ENCODE measurements at regions not wholly inside any gene's neighbourhood (a gene's known extent, or its start where the extent isn't known, plus 50 kb on each side); places are given as distances from the start of the nearest gene placed in this dataset.

DNA sequence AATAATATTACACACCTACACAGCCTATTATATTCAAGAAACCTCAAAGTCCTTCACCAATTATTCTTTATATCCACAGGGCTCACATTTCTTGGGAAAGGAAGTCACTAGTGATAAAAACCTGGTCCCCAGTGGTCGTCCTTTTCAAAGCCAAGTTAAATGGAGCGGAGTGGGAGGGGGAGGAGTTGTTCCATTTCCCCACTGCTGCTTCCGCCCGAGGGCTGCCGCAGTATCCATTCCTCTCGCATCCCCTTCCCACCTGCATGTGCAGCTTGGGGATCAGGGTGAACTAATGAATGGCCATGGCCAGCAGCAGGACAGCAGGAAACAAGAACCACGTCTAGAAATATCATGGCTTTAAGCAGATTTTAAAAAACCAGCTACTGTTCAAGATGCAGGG is 76.4 kb upstream of the SEMA6D start:
- no peak for DNase-seq (ENCODE audit: low spot score)

DNA sequence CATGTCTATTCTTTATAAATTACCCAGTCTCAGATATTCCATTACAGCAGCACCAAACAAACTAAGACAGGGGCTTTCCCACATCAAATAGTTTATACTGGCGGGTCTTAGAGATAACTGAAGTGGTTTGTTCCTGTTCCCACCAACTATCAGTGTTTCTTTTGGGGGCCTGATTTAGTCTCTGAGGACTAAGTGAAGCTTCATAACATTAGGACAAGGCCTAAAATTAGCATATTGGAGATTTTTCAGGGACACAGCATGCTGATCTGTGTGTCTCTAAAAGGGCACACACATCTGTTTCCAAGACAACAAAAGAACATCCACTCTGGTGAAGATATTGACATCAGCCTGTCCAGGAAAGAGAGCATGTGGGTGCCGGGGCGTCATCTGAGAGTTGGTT is 72.6 kb upstream of the SEMA6D start:
- no peak for DNase-seq (ENCODE audit: low spot score)

DNA sequence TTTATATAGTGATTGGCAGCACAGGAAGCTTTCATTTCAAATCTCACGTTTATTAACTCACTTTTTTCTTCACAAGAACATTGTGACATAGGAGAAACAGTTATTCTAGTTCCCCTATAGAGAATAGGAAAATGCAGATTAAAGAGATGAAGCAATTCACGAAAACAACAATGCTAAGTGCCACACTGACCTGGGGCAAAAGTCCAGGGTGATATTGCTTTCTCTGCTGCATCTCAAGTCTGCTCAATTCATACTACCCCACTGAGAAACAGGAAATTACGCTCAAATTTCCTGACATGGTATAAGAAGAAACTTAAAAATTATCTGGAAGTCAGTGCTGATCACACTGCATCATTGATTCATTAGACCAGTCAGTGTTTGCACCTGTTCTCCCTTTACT is 66.7 kb upstream of the SEMA6D start:
- DNase-seq (ENCODE audit: low spot score) = no peak

DNA sequence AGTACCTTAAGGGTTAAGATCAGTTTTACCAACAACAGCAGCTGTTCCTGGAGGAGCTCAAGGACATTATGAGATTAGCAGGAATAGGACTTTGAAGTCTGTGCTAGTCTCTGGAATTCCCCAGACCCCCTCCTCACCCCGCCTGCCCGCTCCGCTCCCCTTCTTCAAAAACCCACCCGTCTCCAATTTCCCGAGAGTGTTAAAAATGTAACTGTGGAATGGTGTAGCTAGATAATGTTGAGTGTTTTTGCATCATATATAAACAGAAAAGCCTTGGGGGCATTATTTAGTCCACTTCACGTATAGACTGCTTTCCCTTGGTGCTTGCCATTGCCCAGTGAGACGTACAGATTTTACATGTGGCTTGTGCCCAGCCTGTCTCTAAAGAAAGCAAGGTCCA is 65.0 kb upstream of the SEMA6D start:
- DNase-seq (ENCODE audit: low spot score) = no peak

DNA sequence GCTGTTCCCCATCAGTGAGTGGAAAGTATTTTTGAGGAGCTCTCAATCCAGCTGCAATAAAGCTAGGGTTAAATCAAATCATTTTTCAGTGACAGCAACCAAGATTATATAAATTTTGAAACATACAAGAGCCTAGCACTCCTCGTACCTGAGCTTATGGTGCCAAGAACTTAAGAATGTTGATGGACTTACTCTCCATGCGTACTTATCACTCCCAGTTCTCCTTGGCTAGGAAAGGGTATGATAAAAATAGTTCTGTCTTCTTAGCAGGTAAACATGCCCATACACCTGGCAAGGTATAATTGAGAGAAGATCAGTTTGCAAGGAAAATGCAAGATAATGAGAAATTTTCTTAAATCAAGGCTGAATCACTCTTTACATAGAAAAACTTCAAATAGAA is 64.5 kb upstream of the SEMA6D start:
- DNase-seq (ENCODE audit: low spot score) = no peak

DNA sequence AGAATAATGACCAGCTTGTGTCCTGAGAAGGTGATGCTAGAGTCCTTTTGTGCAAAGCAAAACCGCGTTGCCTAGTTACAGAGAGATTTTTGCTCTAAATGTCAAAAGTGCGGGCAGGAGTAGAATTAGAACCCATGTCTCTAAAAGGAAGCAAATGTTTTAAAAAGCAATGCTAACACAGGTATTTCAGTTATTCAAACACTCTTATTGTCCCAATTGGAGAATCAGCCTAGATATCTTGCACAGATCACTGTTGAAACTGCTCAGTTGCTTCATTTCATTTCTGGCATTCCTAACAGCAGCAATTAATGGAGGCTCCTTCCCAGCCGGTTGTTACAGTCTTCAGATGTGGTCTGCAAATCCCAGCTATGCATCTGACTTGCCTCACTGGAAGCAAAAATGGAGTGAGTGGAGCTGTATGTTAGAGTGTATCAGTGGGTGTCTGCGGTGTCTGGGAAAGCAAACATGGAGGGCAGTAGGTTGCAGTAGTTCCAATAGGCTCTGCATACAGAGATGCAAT is 55.6 kb upstream of the SEMA6D start:
- DNase-seq (ENCODE audit: low spot score) = no peak

DNA sequence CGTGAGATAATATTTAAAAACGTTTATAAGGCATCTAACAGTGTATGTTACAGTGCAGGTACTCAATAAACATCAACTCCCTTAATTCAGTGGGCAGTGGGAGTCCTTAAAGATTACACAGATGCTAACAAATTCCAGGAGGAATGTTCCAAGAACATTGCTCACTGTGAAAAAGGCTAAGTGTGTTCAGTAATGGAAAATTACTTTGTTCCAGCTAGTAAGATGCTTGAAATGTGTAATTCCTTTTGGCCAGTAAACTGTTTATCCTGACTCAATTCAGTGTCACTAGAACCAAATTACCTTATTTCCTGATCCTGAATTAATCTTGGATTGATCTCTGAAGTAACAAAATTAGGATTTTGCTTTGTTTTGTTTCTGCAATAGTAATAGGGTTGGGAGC is 54.2 kb upstream of the SEMA6D start:
- no peak for DNase-seq (ENCODE audit: low spot score)
